ENCODE measurements at regions not wholly inside any gene's neighbourhood (a gene's known extent, or its start where the extent isn't known, plus 50 kb on each side); places are given as distances from the start of the nearest gene placed in this dataset.
"Not testable (repeated sequence)": the region's sequence is repeated elsewhere in the genome, so short reads cannot be mapped to it uniquely, and the experiment has no call there.

GRCh38 chr14:43041207-43041606 lies 1434.5 kb downstream of the LRFN5 start:
- Mint-ChIP-seq H3K4me3 (no peak overlapping the region), H3K36me3 (no peaks in the 10 kb centered on the region), H3K27me3 (no peaks in the 10 kb centered on the region), H3K4me1 (peaks cover 4% of the 10 kb centered on the region), H3K9me3 (peaks cover 3% of the 10 kb centered on the region), H3K27ac (no peak overlapping the region)
- ATAC-seq: no peak

DNA sequence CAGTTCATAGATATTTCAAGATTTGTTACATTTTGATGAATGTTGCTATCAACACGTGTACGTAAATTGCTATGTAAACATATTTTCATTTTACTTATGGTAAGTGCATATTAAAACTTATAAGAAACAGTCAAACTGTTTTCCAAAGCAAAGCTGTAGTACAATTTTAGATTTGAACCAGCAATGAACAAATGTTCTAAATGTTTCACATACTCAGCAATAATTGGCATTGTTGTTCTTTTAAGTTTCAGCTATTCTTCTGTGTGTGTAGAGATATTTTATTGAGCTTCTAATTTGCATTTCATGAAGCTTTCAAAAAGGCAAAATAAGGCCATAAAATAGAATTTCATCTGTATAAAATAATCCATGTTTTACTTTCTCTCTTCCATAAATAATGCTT lies 1433.2 kb downstream of the LRFN5 start:
- no peaks in the 10 kb centered on the region for H3K9me3 Mint-ChIP-seq
- H3K27me3 Mint-ChIP-seq: no peaks in the 10 kb centered on the region
- no peak for ATAC-seq
- H3K4me1 Mint-ChIP-seq: peaks cover 7% of the 10 kb centered on the region
- H3K4me3 Mint-ChIP-seq: no peak overlapping the region
- H3K36me3 Mint-ChIP-seq: no peaks in the 10 kb centered on the region
- H3K27ac Mint-ChIP-seq: no peak overlapping the region

DNA sequence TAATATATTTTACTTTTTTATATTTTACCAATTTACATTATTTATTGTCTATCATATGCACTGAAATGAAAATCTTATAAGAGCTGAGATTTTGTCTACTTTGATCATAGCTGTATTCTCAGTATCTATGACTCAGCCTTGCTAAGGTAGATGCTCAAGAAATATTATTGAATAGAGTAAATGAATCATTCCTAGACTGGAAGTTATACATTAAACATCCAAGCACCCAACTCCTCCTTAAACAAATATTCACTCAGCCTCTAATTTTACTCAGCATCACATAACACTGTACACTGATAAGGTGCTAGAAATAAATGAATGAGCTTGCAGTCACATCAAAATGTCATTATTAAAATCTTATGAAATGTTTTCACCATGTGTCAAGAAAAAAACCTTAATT lies 1424.9 kb downstream of the LRFN5 start:
- no peaks in the 10 kb centered on the region for H3K36me3 Mint-ChIP-seq
- no peak overlapping the region for H3K27ac Mint-ChIP-seq
- ATAC-seq: no peak
- H3K27me3 Mint-ChIP-seq: no peaks in the 10 kb centered on the region
- no peaks in the 10 kb centered on the region for H3K9me3 Mint-ChIP-seq
- no peak overlapping the region for H3K4me3 Mint-ChIP-seq
- peaks cover 6% of the 10 kb centered on the region for H3K4me1 Mint-ChIP-seq

- peaks cover 9% of the 10 kb centered on the region for H3K9me3 Mint-ChIP-seq
- no peaks in the 10 kb centered on the region for H3K27me3 Mint-ChIP-seq
- ATAC-seq: no peak
- no peak overlapping the region for H3K4me3 Mint-ChIP-seq
- H3K27ac Mint-ChIP-seq: no peak overlapping the region
- no peaks in the 10 kb centered on the region for H3K4me1 Mint-ChIP-seq
- no peaks in the 10 kb centered on the region for H3K36me3 Mint-ChIP-seq
Measured at GRCh38 chr14:43022094-43022800, 1415.6 kb downstream of the LRFN5 start.

GRCh38 chr14:43019826-43020225 lies 1413.2 kb downstream of the LRFN5 start:
- H3K4me3 Mint-ChIP-seq: no peak overlapping the region
- no peak for ATAC-seq
- H3K27ac Mint-ChIP-seq: no peak overlapping the region
- no peaks in the 10 kb centered on the region for H3K4me1 Mint-ChIP-seq
- no peaks in the 10 kb centered on the region for H3K27me3 Mint-ChIP-seq
- peaks cover 9% of the 10 kb centered on the region for H3K9me3 Mint-ChIP-seq
- no peaks in the 10 kb centered on the region for H3K36me3 Mint-ChIP-seq

DNA sequence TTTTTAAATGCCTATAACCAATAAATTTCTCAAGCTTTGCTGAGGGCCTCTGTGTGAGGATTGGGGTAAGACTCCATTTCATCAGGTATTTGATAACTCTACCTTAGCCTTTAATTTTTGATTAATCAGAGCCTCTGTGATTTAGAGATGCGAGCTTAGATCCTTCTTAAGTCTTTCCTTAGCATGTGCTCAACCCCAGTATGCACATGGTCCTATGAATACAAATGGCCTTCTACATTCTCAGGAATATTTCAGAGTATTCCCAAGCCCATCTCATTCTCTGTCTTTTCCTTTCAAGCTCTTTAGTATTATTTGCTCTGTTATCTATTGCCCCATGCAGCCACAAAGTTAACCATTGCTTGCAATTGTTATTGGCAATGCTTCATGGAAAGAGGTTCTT lies 1407.7 kb downstream of the LRFN5 start:
- H3K9me3 Mint-ChIP-seq: no peaks in the 10 kb centered on the region
- H3K4me1 Mint-ChIP-seq: no peaks in the 10 kb centered on the region
- H3K36me3 Mint-ChIP-seq: no peaks in the 10 kb centered on the region
- no peak overlapping the region for H3K4me3 Mint-ChIP-seq
- H3K27me3 Mint-ChIP-seq: no peaks in the 10 kb centered on the region
- H3K27ac Mint-ChIP-seq: no peak overlapping the region
- ATAC-seq: no peak

- H3K9me3 Mint-ChIP-seq: peaks cover 6% of the 10 kb centered on the region
- no peak for ATAC-seq
- no peaks in the 10 kb centered on the region for H3K4me1 Mint-ChIP-seq
- H3K27me3 Mint-ChIP-seq: no peaks in the 10 kb centered on the region
- no peak overlapping the region for H3K27ac Mint-ChIP-seq
- H3K4me3 Mint-ChIP-seq: no peak overlapping the region
- no peaks in the 10 kb centered on the region for H3K36me3 Mint-ChIP-seq
Measured at GRCh38 chr14:43012817-43013216, 1406.1 kb downstream of the LRFN5 start.

- Mint-ChIP-seq H3K4me3 (no peak overlapping the region), H3K27me3 (no peaks in the 10 kb centered on the region), H3K9me3 (peaks cover 22% of the 10 kb centered on the region), H3K36me3 (no peaks in the 10 kb centered on the region), H3K27ac (no peak overlapping the region), H3K4me1 (no peaks in the 10 kb centered on the region)
- ATAC-seq: no peak
Measured at GRCh38 chr14:43005807-43006206, 1399.1 kb downstream of the LRFN5 start.

GRCh38 chr14:43003845-43004244 lies 1397.2 kb downstream of the LRFN5 start:
- no peaks in the 10 kb centered on the region for H3K4me1 Mint-ChIP-seq
- ATAC-seq: no peak
- H3K27me3 Mint-ChIP-seq: no peaks in the 10 kb centered on the region
- H3K36me3 Mint-ChIP-seq: no peaks in the 10 kb centered on the region
- H3K27ac Mint-ChIP-seq: no peak overlapping the region
- no peak overlapping the region for H3K4me3 Mint-ChIP-seq
- H3K9me3 Mint-ChIP-seq: peaks cover 22% of the 10 kb centered on the region

- no peaks in the 10 kb centered on the region for H3K27me3 Mint-ChIP-seq
Measured at GRCh38 chr14:43001731-43002130, 1395.1 kb downstream of the LRFN5 start.

DNA sequence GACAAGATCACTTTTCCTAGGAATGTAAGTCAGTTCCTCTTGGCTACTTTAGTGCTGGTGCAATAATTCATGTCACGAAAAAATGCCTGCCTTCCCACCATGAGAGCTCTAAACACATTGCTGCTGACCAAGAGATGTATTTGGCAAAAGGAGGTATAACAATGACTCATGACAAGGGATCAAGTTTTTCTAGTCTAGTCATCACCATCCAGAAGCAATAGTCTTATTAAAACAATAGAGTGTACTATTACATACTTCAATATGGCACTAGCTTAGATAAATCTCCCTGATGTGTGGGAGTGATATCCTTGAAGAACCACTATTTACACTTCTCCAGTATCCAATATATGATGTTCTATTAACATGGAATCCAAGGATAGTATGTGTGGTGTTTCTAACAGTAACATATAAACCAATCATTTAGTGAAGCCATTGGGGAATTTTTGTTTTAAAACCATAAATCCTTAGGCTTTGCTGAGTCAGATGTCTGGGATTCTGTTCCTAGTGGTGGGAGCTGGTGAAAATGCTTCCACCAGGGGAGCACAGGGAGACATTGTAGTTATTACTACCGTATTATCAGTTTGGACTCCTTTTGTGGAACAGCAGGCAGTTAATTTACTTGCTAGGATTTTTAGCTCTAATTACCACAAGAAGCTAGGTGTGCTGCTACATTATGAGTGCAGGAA lies 1387.5 kb downstream of the LRFN5 start:
- no peaks in the 10 kb centered on the region for H3K4me1 Mint-ChIP-seq
- no peaks in the 10 kb centered on the region for H3K36me3 Mint-ChIP-seq
- no peak overlapping the region for H3K4me3 Mint-ChIP-seq
- no peaks in the 10 kb centered on the region for H3K27me3 Mint-ChIP-seq
- H3K27ac Mint-ChIP-seq: no peak overlapping the region
- no peak for ATAC-seq
- no peaks in the 10 kb centered on the region for H3K9me3 Mint-ChIP-seq

More at GRCh38 chr14:43001731-43002130, 1395.1 kb downstream of the LRFN5 start:
- Mint-ChIP-seq H3K4me3 (no peak overlapping the region), H3K36me3 (no peaks in the 10 kb centered on the region), H3K9me3 (peaks cover 19% of the 10 kb centered on the region), H3K4me1 (no peaks in the 10 kb centered on the region), H3K27ac (no peak overlapping the region)
- no peak for ATAC-seq

GRCh38 chr14:42992930-42993329 lies 1386.3 kb downstream of the LRFN5 start:
- no peaks in the 10 kb centered on the region for H3K9me3 Mint-ChIP-seq
- no peak overlapping the region for H3K4me3 Mint-ChIP-seq
- H3K4me1 Mint-ChIP-seq: no peaks in the 10 kb centered on the region
- ATAC-seq: no peak
- no peaks in the 10 kb centered on the region for H3K27me3 Mint-ChIP-seq
- H3K36me3 Mint-ChIP-seq: no peaks in the 10 kb centered on the region
- no peak overlapping the region for H3K27ac Mint-ChIP-seq

GRCh38 chr14:42980419-42980818 lies 1373.7 kb downstream of the LRFN5 start:
- ATAC-seq: no peak
- Mint-ChIP-seq H3K27me3 (no peaks in the 10 kb centered on the region), H3K4me1 (no peaks in the 10 kb centered on the region), H3K9me3 (no peaks in the 10 kb centered on the region), H3K4me3 (no peak overlapping the region), H3K36me3 (no peaks in the 10 kb centered on the region), H3K27ac (no peak overlapping the region)

GRCh38 chr14:42973171-42973570 lies 1366.5 kb downstream of the LRFN5 start:
- ATAC-seq: not testable (repeated sequence)

GRCh38 chr14:42965512-42965911 lies 1358.8 kb downstream of the LRFN5 start:
- Mint-ChIP-seq H3K27ac (no peak overlapping the region), H3K4me1 (no peaks in the 10 kb centered on the region), H3K9me3 (peaks cover 2% of the 10 kb centered on the region), H3K27me3 (no peaks in the 10 kb centered on the region), H3K36me3 (no peaks in the 10 kb centered on the region), H3K4me3 (no peak overlapping the region)
- ATAC-seq: no peak

More at GRCh38 chr14:42973171-42973570, 1366.5 kb downstream of the LRFN5 start:
- H3K9me3 Mint-ChIP-seq, H3K4me3 Mint-ChIP-seq, H3K36me3 Mint-ChIP-seq, H3K27me3 Mint-ChIP-seq, H3K27ac Mint-ChIP-seq, H3K4me1 Mint-ChIP-seq: not testable (repeated sequence)

GRCh38 chr14:42961509-42961908 lies 1354.8 kb downstream of the LRFN5 start:
- Mint-ChIP-seq H3K4me1 (no peaks in the 10 kb centered on the region), H3K36me3 (no peaks in the 10 kb centered on the region), H3K4me3 (no peak overlapping the region), H3K9me3 (no peaks in the 10 kb centered on the region), H3K27ac (no peak overlapping the region), H3K27me3 (no peaks in the 10 kb centered on the region)
- no peak for ATAC-seq
